Stomach (tissue), 8 donors: ENCODE measurements at regions not wholly inside any gene's neighbourhood (a gene's known extent, or its start where the extent isn't known, plus 50 kb on each side); places are given as distances from the start of the nearest gene placed in this dataset.

Source experiments
- DNase-seq, 2 donors: peaks; one replicate each; pipeline versions ENCODE4 v3.0.0 to v3.0.0-alpha.2; 2013 to 2019
- H3K27ac ChIP-seq, 5 donors: fragments of 200-600 bp in 4 of 5; sonication (generic) in 4 of 5; one replicate each; pipeline ENCODE4 v1.5.1; 2013 to 2019; ENCODE audit warnings: mild to moderate bottlenecking in 1 of 5, moderate library complexity in 1 of 5
- H3K27me3 ChIP-seq, 3 donors: fragments of 200-600 bp; sonication (generic); one replicate each; pipeline ENCODE4 v1.5.1; 2017 to 2019; ENCODE audit warnings: mixed run types in 1 of 3
- H3K36me3 ChIP-seq, 4 donors: fragments of 200-600 bp; sonication (generic); 1 replicate in 3 of 4; 2 replicates in 1 of 4; pipeline ENCODE4 v1.5.1; 2016 to 2019
- H3K4me1 ChIP-seq, 4 donors: fragments of 200-600 bp; sonication (generic); one replicate each; pipeline ENCODE4 v1.5.1; 2016 to 2019
- H3K4me3 ChIP-seq, 4 donors: fragments of 200-600 bp; sonication (generic) in 3 of 4; one replicate each; pipeline ENCODE4 v1.5.1; 2016 to 2019; ENCODE audit warnings: mild to moderate bottlenecking in 1 of 4
- H3K9me3 ChIP-seq, 4 donors: fragments of 200-600 bp; sonication (generic); one replicate each; pipeline ENCODE4 v1.5.1; 2016 to 2019
- CTCF ChIP-seq, 7 experiments: fragments of 450-650 bp in 4 of 7; fragments of 200-600 bp in 3 of 7; sonication (generic) in 3 of 7; IDR thresholded peaks; one replicate each; pipeline ENCODE4 v1.5.1; 2016 to 2019; ENCODE audit warnings: antibody characterized with exemption in 7 of 7, control low read depth in 2 of 7, mild to moderate bottlenecking in 1 of 7
- EP300 ChIP-seq: sonication (generic); formaldehyde crosslinking; IDR thresholded peaks from one replicate; pipeline ENCODE4 v1.6.1; 2017; ENCODE audit warnings: antibody characterized with exemption
- POLR2A ChIP-seq, 4 donors: fragments of 450-650 bp; IDR thresholded peaks; one replicate each; pipeline ENCODE4 v1.6.1; 2016; ENCODE audit warnings: antibody characterized with exemption in 4 of 4, control low read depth in 2 of 4, mild to moderate bottlenecking in 1 of 4, moderate library complexity in 1 of 4
- POLR2AphosphoS5 ChIP-seq, 3 donors: sonication (generic); formaldehyde crosslinking; IDR thresholded peaks; one replicate each; pipeline ENCODE4 v1.6.1; 2016; ENCODE audit warnings: antibody characterized with exemption in 3 of 3
- WGBS, 5 donors: extraction: QIAGEN DNeasy Blood & Tissue Kit in 3 of 5; methylation state at CpG; one replicate each; pipeline versions ENCODE4 v1.1.5 to v1.1.7; 2013 to 2018; 5-methylcytosine and 5-hydroxymethylcytosine counted together
- intact Hi-C: fragments of 100-400 bp; cut with DNase I; formaldehyde crosslinking; loops from one replicate; pipeline ENCODE4 v1.15.1; 2023; ENCODE audit warnings: low total_unique reads
- donor health status: healthy with polysubstance abuse.
- donor health status: Bipolar disorder and iron deficiency.
- donor health status: healthy.

GRCh38 chr11:29629286-29629685, 387.5 kb downstream of the KCNA4 start:
- TF ChIP-seq POLR2AphosphoS5 (IDR thresholded peaks at IDR 0.05): no peak
- Histone ChIP-seq H3K9me3 (no peaks in the 10 kb centered on the region), H3K4me1 (no peaks in the 10 kb centered on the region), H3K27ac (no peak overlapping the region), H3K27me3 (no peaks in the 10 kb centered on the region), H3K36me3 (no peaks in the 10 kb centered on the region), H3K4me3 (no peak overlapping the region)
- intact Hi-C loops: no loop called here
- peak in 1 of 2 donors; percentile 11 for DNase-seq
- WGBS, 5 donors: 82 to 89% (median 86%) methylated on average over 3 of the region's 3 CpGs

- Histone ChIP-seq H3K36me3 (no peaks in the 10 kb centered on the region), H3K4me3 (no peak overlapping the region), H3K27ac (no peak overlapping the region), H3K27me3 (no peaks in the 10 kb centered on the region), H3K9me3 (no peaks in the 10 kb centered on the region), H3K4me1 (no peaks in the 10 kb centered on the region)
- TF ChIP-seq POLR2A (IDR thresholded peaks at IDR 0.05): no peak
- no peak for TF ChIP-seq EP300
- TF ChIP-seq POLR2AphosphoS5 (IDR thresholded peaks at IDR 0.05): no peak
- 69 to 88% (median 80%) methylated on average over 3 of the region's 3 CpGs for WGBS, 5 donors
- no peak for DNase-seq
- intact Hi-C loops: no loop called here
These were observed 388.2 kb downstream of the KCNA4 start for GRCh38 chr11:29628609-29629008.

GRCh38 chr11:29627541-29627940, 389.3 kb downstream of the KCNA4 start:
- intact Hi-C loops: no loop called here
- TF ChIP-seq POLR2AphosphoS5 (IDR thresholded peaks at IDR 0.05): no peak
- no peak for TF ChIP-seq EP300
- TF ChIP-seq POLR2A (IDR thresholded peaks at IDR 0.05): no peak
- no peak for TF ChIP-seq CTCF (IDR thresholded peaks at IDR 0.05)
- Histone ChIP-seq H3K36me3 (no peaks in the 10 kb centered on the region), H3K27ac (no peak overlapping the region), H3K4me1 (no peaks in the 10 kb centered on the region), H3K27me3 (no peaks in the 10 kb centered on the region), H3K9me3 (no peaks in the 10 kb centered on the region), H3K4me3 (no peak overlapping the region)
- DNase-seq: no peak
- 67 to 82% (median 74%) methylated on average over 1 of the region's 1 CpG for WGBS, 5 donors

GRCh38 chr11:29623144-29623722, 393.6 kb downstream of the KCNA4 start:
- no peak for DNase-seq
- Histone ChIP-seq H3K27ac (no peak overlapping the region), H3K9me3 (no peaks in the 10 kb centered on the region), H3K4me1 (no peaks in the 10 kb centered on the region), H3K4me3 (no peak overlapping the region), H3K36me3 (no peaks in the 10 kb centered on the region), H3K27me3 (no peaks in the 10 kb centered on the region)
- 53 to 74% (median 68%) methylated on average over 5 of the region's 5 CpGs for WGBS, 5 donors
- TF ChIP-seq POLR2A (IDR thresholded peaks at IDR 0.05): no peak
- TF ChIP-seq CTCF (IDR thresholded peaks at IDR 0.05): no peak
- no peak for TF ChIP-seq POLR2AphosphoS5 (IDR thresholded peaks at IDR 0.05)
- no peak for TF ChIP-seq EP300
- intact Hi-C loops: no loop called here

GRCh38 chr11:29616611-29617010, 400.2 kb downstream of the KCNA4 start:
- Histone ChIP-seq H3K4me3 (no peak overlapping the region), H3K9me3 (no peaks in the 10 kb centered on the region), H3K36me3 (no peaks in the 10 kb centered on the region), H3K4me1 (no peaks in the 10 kb centered on the region), H3K27me3 (no peaks in the 10 kb centered on the region), H3K27ac (no peak overlapping the region)
- TF ChIP-seq POLR2A (IDR thresholded peaks at IDR 0.05): no peak
- no peak for TF ChIP-seq POLR2AphosphoS5 (IDR thresholded peaks at IDR 0.05)
- TF ChIP-seq CTCF (IDR thresholded peaks at IDR 0.05): no peak
- no peak for TF ChIP-seq EP300
- intact Hi-C loops: no loop called here
- no peak for DNase-seq
